ENCODE measurements at regions not wholly inside any gene's neighbourhood (a gene's known extent, or its start where the extent isn't known, plus 50 kb on each side); places are given as distances from the start of the nearest gene placed in this dataset.

- WGBS (ENCODE audit: insufficient coverage) = 82% methylated on average over 4 of the region's 9 CpGs
- DNase-seq = no peak
- H3K9me3 ChIP-seq (replicated peaks; ENCODE audit: control insufficient read depth, low read depth, low read length) = no peaks in the 10 kb centered on the region
- H3K4me3 ChIP-seq (ENCODE audit: low read length) = no peak overlapping the region
- H3K36me3 ChIP-seq (ENCODE audit: control insufficient read depth, insufficient read depth, low read length) = no peaks in the 10 kb centered on the region
- peaks cover 4% of the 10 kb centered on the region for H3K4me1 ChIP-seq (ENCODE audit: control insufficient read depth, insufficient read depth, low read length)
- H3K27ac ChIP-seq (ENCODE audit: low read length) = no peak overlapping the region
- H3K27me3 ChIP-seq (ENCODE audit: control insufficient read depth, insufficient read depth, low read length) = peaks cover 3% of the 10 kb centered on the region
Measured at GRCh38 chr9:129272348-129273025, 94.4 kb upstream of the IER5L start.

- H3K27ac ChIP-seq (ENCODE audit: low read length) = no peak overlapping the region
- WGBS (ENCODE audit: insufficient coverage) = 48% methylated on average over 9 of the region's 11 CpGs
- no peaks in the 10 kb centered on the region for H3K4me1 ChIP-seq (ENCODE audit: control insufficient read depth, insufficient read depth, low read length)
- H3K4me3 ChIP-seq (ENCODE audit: low read length) = no peak overlapping the region
- no peaks in the 10 kb centered on the region for H3K36me3 ChIP-seq (ENCODE audit: control insufficient read depth, insufficient read depth, low read length)
- H3K9me3 ChIP-seq (replicated peaks; ENCODE audit: control insufficient read depth, low read depth, low read length) = no peaks in the 10 kb centered on the region
- no peak for DNase-seq
- peaks cover 3% of the 10 kb centered on the region for H3K27me3 ChIP-seq (ENCODE audit: control insufficient read depth, insufficient read depth, low read length)
Measured at GRCh38 chr9:129270903-129271431, 92.9 kb upstream of the IER5L start.

GRCh38 chr9:129270205-129270604 lies 92.1 kb upstream of the IER5L start:
- Histone ChIP-seq H3K4me3 (ENCODE audit: low read length) (no peak overlapping the region), H3K27ac (ENCODE audit: low read length) (no peak overlapping the region), H3K27me3 (ENCODE audit: control insufficient read depth, insufficient read depth, low read length) (peaks cover 3% of the 10 kb centered on the region), H3K4me1 (ENCODE audit: control insufficient read depth, insufficient read depth, low read length) (no peaks in the 10 kb centered on the region), H3K36me3 (ENCODE audit: control insufficient read depth, insufficient read depth, low read length) (no peaks in the 10 kb centered on the region), H3K9me3 (replicated peaks; ENCODE audit: control insufficient read depth, low read depth, low read length) (no peaks in the 10 kb centered on the region)
- DNase-seq = no peak
- WGBS (ENCODE audit: insufficient coverage) = 89% methylated on average over 8 of the region's 10 CpGs

GRCh38 chr9:129267141-129267540 lies 89.1 kb upstream of the IER5L start:
- no peak for DNase-seq

GRCh38 chr9:129266536-129266935 lies 88.5 kb upstream of the IER5L start:
- WGBS (ENCODE audit: insufficient coverage) = 77% methylated on average over 5 of the region's 5 CpGs
- Histone ChIP-seq H3K27me3 (ENCODE audit: control insufficient read depth, insufficient read depth, low read length) (no peaks in the 10 kb centered on the region), H3K9me3 (replicated peaks; ENCODE audit: control insufficient read depth, low read depth, low read length) (no peaks in the 10 kb centered on the region), H3K27ac (ENCODE audit: low read length) (no peak overlapping the region), H3K4me3 (ENCODE audit: low read length) (no peak overlapping the region), H3K36me3 (ENCODE audit: control insufficient read depth, insufficient read depth, low read length) (no peaks in the 10 kb centered on the region), H3K4me1 (ENCODE audit: control insufficient read depth, insufficient read depth, low read length) (peaks cover 5% of the 10 kb centered on the region)
- no peak for DNase-seq

More at GRCh38 chr9:129267141-129267540, 89.1 kb upstream of the IER5L start:
- Histone ChIP-seq H3K4me3 (ENCODE audit: low read length) (no peak overlapping the region), H3K9me3 (replicated peaks; ENCODE audit: control insufficient read depth, low read depth, low read length) (no peaks in the 10 kb centered on the region), H3K4me1 (ENCODE audit: control insufficient read depth, insufficient read depth, low read length) (peaks cover under 1% of the 10 kb centered on the region), H3K27me3 (ENCODE audit: control insufficient read depth, insufficient read depth, low read length) (no peaks in the 10 kb centered on the region), H3K36me3 (ENCODE audit: control insufficient read depth, insufficient read depth, low read length) (no peaks in the 10 kb centered on the region), H3K27ac (ENCODE audit: low read length) (no peak overlapping the region)
- 84% methylated on average over 7 of the region's 10 CpGs for WGBS (ENCODE audit: insufficient coverage)

GRCh38 chr9:129264388-129264787 lies 86.3 kb upstream of the IER5L start:
- WGBS (ENCODE audit: insufficient coverage) = no CpG with 5 or more reads among the region's 5 CpGs
- H3K36me3 ChIP-seq (ENCODE audit: control insufficient read depth, insufficient read depth, low read length) = no peaks in the 10 kb centered on the region
- peaks cover 8% of the 10 kb centered on the region for H3K4me1 ChIP-seq (ENCODE audit: control insufficient read depth, insufficient read depth, low read length)
- no peaks in the 10 kb centered on the region for H3K9me3 ChIP-seq (replicated peaks; ENCODE audit: control insufficient read depth, low read depth, low read length)
- no peak overlapping the region for H3K4me3 ChIP-seq (ENCODE audit: low read length)
- H3K27ac ChIP-seq (ENCODE audit: low read length) = no peak overlapping the region
- H3K27me3 ChIP-seq (ENCODE audit: control insufficient read depth, insufficient read depth, low read length) = peaks cover 7% of the 10 kb centered on the region
- DNase-seq = no peak

GRCh38 chr9:129263836-129264235 lies 85.8 kb upstream of the IER5L start:
- Histone ChIP-seq H3K36me3 (ENCODE audit: control insufficient read depth, insufficient read depth, low read length) (no peaks in the 10 kb centered on the region), H3K4me1 (ENCODE audit: control insufficient read depth, insufficient read depth, low read length) (peaks cover 12% of the 10 kb centered on the region), H3K9me3 (replicated peaks; ENCODE audit: control insufficient read depth, low read depth, low read length) (no peaks in the 10 kb centered on the region), H3K4me3 (ENCODE audit: low read length) (no peak overlapping the region), H3K27me3 (ENCODE audit: control insufficient read depth, insufficient read depth, low read length) (peaks cover 12% of the 10 kb centered on the region), H3K27ac (ENCODE audit: low read length) (no peak overlapping the region)
- WGBS (ENCODE audit: insufficient coverage) = 83% methylated on average over 3 of the region's 8 CpGs
- no peak for DNase-seq

GRCh38 chr9:129262261-129262660 lies 84.2 kb upstream of the IER5L start:
- DNase-seq = no peak
- no peaks in the 10 kb centered on the region for H3K36me3 ChIP-seq (ENCODE audit: control insufficient read depth, insufficient read depth, low read length)
- 86% methylated on average over 4 of the region's 9 CpGs for WGBS (ENCODE audit: insufficient coverage)
- no peak overlapping the region for H3K4me3 ChIP-seq (ENCODE audit: low read length)
- H3K27me3 ChIP-seq (ENCODE audit: control insufficient read depth, insufficient read depth, low read length) = peaks cover 24% of the 10 kb centered on the region
- no peaks in the 10 kb centered on the region for H3K9me3 ChIP-seq (replicated peaks; ENCODE audit: control insufficient read depth, low read depth, low read length)
- H3K4me1 ChIP-seq (ENCODE audit: control insufficient read depth, insufficient read depth, low read length) = peaks cover 20% of the 10 kb centered on the region
- peak overlapping the region; percentile 89 for H3K27ac ChIP-seq (ENCODE audit: low read length)

GRCh38 chr9:129259375-129259774 lies 81.3 kb upstream of the IER5L start:
- Histone ChIP-seq H3K4me1 (ENCODE audit: control insufficient read depth, insufficient read depth, low read length) (peaks cover 30% of the 10 kb centered on the region), H3K4me3 (ENCODE audit: low read length) (no peak overlapping the region), H3K9me3 (replicated peaks; ENCODE audit: control insufficient read depth, low read depth, low read length) (no peaks in the 10 kb centered on the region), H3K27ac (ENCODE audit: low read length) (no peak overlapping the region), H3K36me3 (ENCODE audit: control insufficient read depth, insufficient read depth, low read length) (no peaks in the 10 kb centered on the region), H3K27me3 (ENCODE audit: control insufficient read depth, insufficient read depth, low read length) (peaks cover 24% of the 10 kb centered on the region)
- WGBS (ENCODE audit: insufficient coverage) = 24% methylated on average over 6 of the region's 7 CpGs
- DNase-seq = no peak

- DNase-seq = no peak
- Histone ChIP-seq H3K36me3 (ENCODE audit: control insufficient read depth, insufficient read depth, low read length) (no peaks in the 10 kb centered on the region), H3K9me3 (replicated peaks; ENCODE audit: control insufficient read depth, low read depth, low read length) (no peaks in the 10 kb centered on the region), H3K4me1 (ENCODE audit: control insufficient read depth, insufficient read depth, low read length) (peaks cover 35% of the 10 kb centered on the region), H3K27me3 (ENCODE audit: control insufficient read depth, insufficient read depth, low read length) (peaks cover 24% of the 10 kb centered on the region), H3K4me3 (ENCODE audit: low read length) (peak overlapping the region; percentile 23), H3K27ac (ENCODE audit: low read length) (no peak overlapping the region)
- 14% methylated on average over 12 of the region's 18 CpGs for WGBS (ENCODE audit: insufficient coverage)
Measured at GRCh38 chr9:129258823-129259301, 80.8 kb upstream of the IER5L start.
